ENCODE measurements at regions not wholly inside any gene's neighbourhood (a gene's known extent, or its start where the extent isn't known, plus 50 kb on each side); places are given as distances from the start of the nearest gene placed in this dataset.

DNA sequence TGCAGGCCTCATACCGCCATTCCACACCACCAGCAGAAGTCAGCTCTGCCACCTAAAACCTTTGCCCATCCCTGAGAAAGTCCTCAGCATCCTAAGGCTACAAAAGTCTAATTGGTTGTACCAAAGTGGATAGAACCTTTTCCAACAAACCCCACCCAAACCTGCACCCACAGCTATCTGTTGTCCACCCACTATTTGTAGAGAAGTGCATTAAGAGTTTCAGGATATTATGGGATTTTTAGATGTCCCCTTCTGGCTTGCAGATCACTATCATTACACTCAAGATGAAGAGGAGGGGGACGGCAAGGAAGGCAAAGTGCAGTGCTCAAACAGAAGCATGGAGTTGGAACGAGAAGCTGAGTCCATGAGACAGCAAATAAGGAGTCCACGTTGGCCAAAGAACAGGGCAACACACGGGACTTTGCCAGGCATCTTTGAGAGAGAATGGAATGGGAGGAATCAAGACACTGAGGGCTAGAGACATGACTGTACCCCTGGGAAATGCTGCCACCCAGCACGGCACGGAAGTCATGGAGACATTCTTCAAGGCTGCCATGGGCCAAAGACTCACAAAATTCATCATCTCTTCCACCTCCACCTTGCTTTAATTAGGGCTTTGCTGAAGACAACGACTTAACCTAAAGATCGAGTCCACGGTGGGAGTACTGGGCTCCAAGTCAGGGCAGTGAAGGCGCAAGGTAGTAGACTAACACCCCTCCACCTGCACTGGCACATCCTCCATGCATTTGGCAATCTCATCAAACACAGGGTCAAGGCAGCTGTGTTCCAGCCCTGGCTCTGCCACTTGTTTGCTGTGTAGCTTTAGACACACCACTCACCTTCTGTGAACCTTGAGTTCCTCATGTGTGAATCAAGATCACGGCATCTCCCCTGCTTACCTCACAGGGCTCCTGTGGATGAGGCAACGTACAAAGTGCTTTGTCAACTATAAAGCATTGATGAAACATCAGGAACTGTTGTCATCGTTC lies 112.9 kb upstream of the TMEM45B start:
- ATAC-seq = no peak
- intact Hi-C loops (cut with micrococcal nuclease) (no loop called here), in situ Hi-C loops (cut with MboI) (no loop called here)
- no peaks in the 10 kb centered on the region for H3K4me1 ChIP-seq (replicated peaks in 1 of 2; ENCODE audit: control insufficient read depth in 2 of 2, insufficient read depth in 2 of 2, low read length in 2 of 2)
- H3K27me3 ChIP-seq (ENCODE audit: control insufficient read depth in 2 of 2, insufficient read depth in 2 of 2, low read length in 2 of 2) = peaks cover 2 to 32% of the 10 kb centered on the region in 2 experiments; a peak in 3 of 5 replicates
- no peaks in the 10 kb centered on the region for H4K20me1 ChIP-seq (replicated peaks; ENCODE audit: control insufficient read depth, insufficient read depth, low read length)
- DNase-seq (ENCODE audit: extremely low read depth in 1 of 4, low spot score in 3 of 4) = peak in 1 of 4 experiments; percentile 2
- H3K36me3 ChIP-seq (ENCODE audit: control insufficient read depth, insufficient read depth, low read length) = no peaks in the 10 kb centered on the region
- no TSS peak for BruUV-seq (replicated peaks)
- H3K27ac ChIP-seq (ENCODE audit: extremely low read depth, low read depth, low read length) = no peak overlapping the region
- H3K9ac ChIP-seq (ENCODE audit: insufficient read depth in 1 of 2, low read depth in 2 of 2, low read length in 2 of 2) = no peak overlapping the region
- TF ChIP-seq, protein P1, sequence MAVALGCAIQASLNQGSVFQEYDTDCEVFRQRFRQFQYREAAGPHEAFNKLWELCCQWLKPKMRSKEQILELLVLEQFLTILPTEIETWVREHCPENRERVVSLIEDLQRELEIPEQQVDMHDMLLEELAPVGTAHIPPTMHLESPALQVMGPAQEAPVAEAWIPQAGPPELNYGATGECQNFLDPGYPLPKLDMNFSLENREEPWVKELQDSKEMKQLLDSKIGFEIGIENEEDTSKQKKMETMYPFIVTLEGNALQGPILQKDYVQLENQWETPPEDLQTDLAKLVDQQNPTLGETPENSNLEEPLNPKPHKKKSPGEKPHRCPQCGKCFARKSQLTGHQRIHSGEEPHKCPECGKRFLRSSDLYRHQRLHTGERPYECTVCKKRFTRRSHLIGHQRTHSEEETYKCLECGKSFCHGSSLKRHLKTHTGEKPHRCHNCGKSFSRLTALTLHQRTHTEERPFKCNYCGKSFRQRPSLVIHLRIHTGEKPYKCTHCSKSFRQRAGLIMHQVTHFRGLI (CRISPR knock-in tag; IDR thresholded peaks at IDR 0.05) = no peak
- TF ChIP-seq ZNF57 (CRISPR knock-in tag; IDR thresholded peaks at IDR 0.05) (no peak), TBP (optimal IDR thresholded peaks at IDR 0.05; ENCODE audit: low read depth, low read length) (no peak), ZNF41 (CRISPR knock-in tag; conservative IDR thresholded peaks at IDR 0.05) (no peak), HDAC1 (IDR thresholded peaks at IDR 0.05) (no peak)
- TF ChIP-seq, protein P2, sequence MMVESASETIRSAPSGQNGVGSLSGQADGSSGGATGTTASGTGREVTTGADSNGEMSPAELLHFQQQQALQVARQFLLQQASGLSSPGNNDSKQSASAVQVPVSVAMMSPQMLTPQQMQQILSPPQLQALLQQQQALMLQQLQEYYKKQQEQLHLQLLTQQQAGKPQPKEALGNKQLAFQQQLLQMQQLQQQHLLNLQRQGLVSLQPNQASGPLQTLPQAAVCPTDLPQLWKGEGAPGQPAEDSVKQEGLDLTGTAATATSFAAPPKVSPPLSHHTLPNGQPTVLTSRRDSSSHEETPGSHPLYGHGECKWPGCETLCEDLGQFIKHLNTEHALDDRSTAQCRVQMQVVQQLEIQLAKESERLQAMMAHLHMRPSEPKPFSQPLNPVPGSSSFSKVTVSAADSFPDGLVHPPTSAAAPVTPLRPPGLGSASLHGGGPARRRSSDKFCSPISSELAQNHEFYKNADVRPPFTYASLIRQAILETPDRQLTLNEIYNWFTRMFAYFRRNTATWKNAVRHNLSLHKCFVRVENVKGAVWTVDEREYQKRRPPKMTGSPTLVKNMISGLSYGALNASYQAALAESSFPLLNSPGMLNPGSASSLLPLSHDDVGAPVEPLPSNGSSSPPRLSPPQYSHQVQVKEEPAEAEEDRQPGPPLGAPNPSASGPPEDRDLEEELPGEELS (CRISPR knock-in tag; IDR thresholded peaks at IDR 0.05; ENCODE audit: borderline replicate concordance) = no peak
- no peaks in the 10 kb centered on the region for H3K9me3 ChIP-seq (replicated peaks; ENCODE audit: control insufficient read depth, insufficient read depth, low read depth, low read length)
- CTCF ChIA-PET (ENCODE audit: low intra/inter-chr PET ratio) = interaction anchor here (0.5 kb wide), 1 partner anchor 585 kb away, joined by 5 read pairs; no protein-coding TSS in a partner anchor
- H3K4me3 ChIP-seq = no peak overlapping the region
- WGBS (ENCODE audit: insufficient coverage, low coverage, missing lambda C conversion rate) = 0% methylated on average over 14 of the region's 14 CpGs
- no peak overlapping the region for H2AFZ ChIP-seq (ENCODE audit: low read depth, low read length)
- no peaks in the 10 kb centered on the region for H3K9me1 ChIP-seq (ENCODE audit: control insufficient read depth, insufficient read depth, low read length)
- no peak for FAIRE-seq
- no peaks in the 10 kb centered on the region for H3K79me2 ChIP-seq (ENCODE audit: control insufficient read depth, insufficient read depth, low read length)
- POLR2A ChIA-PET = interaction anchor here (0.8 kb wide), 1 partner anchor 43 kb away, joined by 3 read pairs; no protein-coding TSS in a partner anchor
- H3K4me2 ChIP-seq (ENCODE audit: insufficient read depth, low read length) = no peak overlapping the region

Measured in K562 (cell line).